GM13976 (cell line): ENCODE measurements at regions not wholly inside any gene's neighbourhood (a gene's known extent, or its start where the extent isn't known, plus 50 kb on each side); places are given as distances from the start of the nearest gene placed in this dataset.

ENCODE experiments used
- DNase-seq: peaks from one replicate; pipeline ENCODE4 v3.0.0; 2012; ENCODE audit warnings: low spot score
- CTCF ChIP-seq: IDR thresholded peaks from 2 replicates; pipeline ENCODE4 v1.5.1; 2012; ENCODE audit warnings: borderline replicate concordance, mild to moderate bottlenecking; ENCODE audit not compliant: insufficient read depth; ENCODE audit errors: extremely low read depth, missing control alignments, control extremely low read depth
- in situ Hi-C: fragments of 300-500 bp; cut with MboI; formaldehyde crosslinking; loops from one replicate; pipeline ENCODE4 v1.12.0; 2022; ENCODE audit warnings: low sequenced_read_pairs, mixed read lengths, inconsistent platforms; ENCODE audit not compliant: unreplicated experiment

- no peak for TF ChIP-seq CTCF
- DNase-seq = no peak
- in situ Hi-C loops = no loop called here
These were observed 89.0 kb upstream of the RBMS1 start for GRCh38 chr2:160582490-160583145.

DNA sequence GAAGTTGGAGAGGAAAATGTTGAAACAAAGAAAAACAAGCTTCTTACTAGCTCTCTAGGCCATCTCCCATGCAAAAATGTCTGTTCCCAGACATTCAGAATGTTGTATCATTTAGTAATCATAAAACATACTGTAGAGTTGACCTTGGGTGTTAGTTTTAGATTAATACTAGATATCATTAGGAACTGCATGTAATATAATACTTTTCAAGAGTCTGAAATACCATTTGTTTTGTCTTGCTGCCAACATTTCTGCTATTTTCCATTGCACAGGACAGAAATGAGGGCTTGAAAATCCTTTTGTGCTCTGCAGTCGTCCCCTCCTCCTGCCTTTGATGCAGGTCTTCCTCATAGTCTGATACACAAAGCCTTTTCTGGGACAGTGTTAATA lies 89.5 kb upstream of the RBMS1 start:
- in situ Hi-C loops = no loop called here
- no peak for DNase-seq
- no peak for TF ChIP-seq CTCF

DNA sequence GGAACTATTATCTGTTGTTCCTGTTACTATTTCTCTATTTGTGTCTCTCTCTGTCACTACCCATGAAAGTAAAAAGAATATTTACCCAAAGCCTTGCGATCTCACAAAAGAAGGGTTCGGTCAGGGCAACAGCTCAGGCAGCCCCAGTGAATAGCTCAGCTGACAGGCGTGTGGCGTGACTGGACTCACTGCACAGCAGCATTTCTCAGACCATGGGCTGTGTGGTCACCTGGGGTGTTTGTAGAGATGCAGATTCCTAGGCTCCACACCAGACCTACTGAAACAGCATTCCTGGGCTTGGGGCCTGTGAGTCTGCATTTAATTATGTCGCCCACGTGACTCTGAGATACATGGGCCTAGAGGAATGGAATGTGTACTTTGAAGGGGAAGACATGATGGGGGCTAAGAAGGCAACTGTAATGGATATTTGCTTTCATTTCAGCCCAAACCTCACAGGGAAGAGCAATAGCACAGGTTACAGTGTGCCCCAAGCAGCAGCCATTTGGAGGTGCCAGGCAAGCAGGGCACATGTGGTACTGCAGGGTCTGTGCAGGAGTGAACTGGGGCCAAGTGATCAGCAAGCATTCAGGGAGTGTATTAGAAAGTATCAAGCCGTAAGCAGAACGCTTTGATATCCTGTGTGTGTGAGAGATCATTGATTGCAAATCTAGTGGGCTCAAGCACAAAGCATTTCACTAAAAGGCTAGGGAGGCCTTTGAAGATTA lies 90.4 kb upstream of the RBMS1 start:
- no peak for DNase-seq
- in situ Hi-C loops = no loop called here
- TF ChIP-seq CTCF = no peak

DNA sequence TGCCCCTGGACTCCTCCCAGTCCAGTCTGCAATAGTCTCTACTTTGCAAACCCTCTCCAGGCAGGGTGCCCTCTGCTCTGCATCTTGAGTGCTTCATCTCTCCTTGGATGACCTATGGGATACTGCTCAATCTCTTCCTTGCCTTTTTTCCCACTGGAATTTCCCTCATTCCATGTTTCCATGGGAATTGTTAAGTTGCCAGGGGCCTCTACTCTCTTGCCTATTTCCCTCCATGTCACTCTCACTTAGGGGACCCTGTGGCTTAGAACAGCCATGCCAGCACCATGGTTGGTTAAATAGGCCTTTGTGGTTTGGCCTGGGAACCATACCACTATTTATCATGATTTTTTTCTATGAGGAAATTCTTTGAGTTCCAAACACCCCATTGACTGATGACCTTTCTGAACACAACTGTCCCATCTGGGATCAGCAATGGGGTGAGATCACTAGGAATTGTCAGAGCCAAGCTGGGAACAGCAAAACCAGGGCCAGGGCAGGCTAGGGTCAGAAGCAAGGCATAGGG lies 91.4 kb upstream of the RBMS1 start:
- no peak for DNase-seq
- in situ Hi-C loops = no loop called here
- TF ChIP-seq CTCF = no peak

DNA sequence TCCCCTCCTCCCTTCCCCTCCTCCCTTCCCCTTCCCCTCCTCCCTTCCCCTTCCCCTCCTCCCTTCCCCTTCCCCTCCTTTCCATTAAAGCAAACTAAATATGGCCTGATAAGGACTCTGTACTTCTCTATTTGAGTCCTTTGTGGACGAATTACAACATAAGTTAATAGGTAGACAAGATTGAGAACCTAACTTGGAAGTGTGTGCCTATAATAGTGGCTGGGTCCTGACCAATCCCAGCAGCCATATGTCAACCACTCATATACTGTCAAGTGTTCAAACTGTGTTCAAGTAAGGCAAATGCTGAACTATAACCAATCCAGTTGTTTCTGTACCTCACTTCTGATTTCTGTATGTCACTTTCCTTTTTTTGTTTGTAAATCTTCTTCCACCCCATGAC lies 97.1 kb upstream of the RBMS1 start:
- no peak for DNase-seq
- no peak for TF ChIP-seq CTCF
- in situ Hi-C loops = no loop called here

- in situ Hi-C loops = no loop called here
- DNase-seq = no peak
- no peak for TF ChIP-seq CTCF
These were observed 98.8 kb upstream of the RBMS1 start for GRCh38 chr2:160592401-160592800.
